ENCODE measurements at regions not wholly inside any gene's neighbourhood (a gene's known extent, or its start where the extent isn't known, plus 50 kb on each side); places are given as distances from the start of the nearest gene placed in this dataset.
A peak's percentile ranks its signal among the peaks of the same experiment; 100 is the strongest.
"Not testable (repeated sequence)": the region's sequence is repeated elsewhere in the genome, so short reads cannot be mapped to it uniquely, and the experiment has no call there.

DNA sequence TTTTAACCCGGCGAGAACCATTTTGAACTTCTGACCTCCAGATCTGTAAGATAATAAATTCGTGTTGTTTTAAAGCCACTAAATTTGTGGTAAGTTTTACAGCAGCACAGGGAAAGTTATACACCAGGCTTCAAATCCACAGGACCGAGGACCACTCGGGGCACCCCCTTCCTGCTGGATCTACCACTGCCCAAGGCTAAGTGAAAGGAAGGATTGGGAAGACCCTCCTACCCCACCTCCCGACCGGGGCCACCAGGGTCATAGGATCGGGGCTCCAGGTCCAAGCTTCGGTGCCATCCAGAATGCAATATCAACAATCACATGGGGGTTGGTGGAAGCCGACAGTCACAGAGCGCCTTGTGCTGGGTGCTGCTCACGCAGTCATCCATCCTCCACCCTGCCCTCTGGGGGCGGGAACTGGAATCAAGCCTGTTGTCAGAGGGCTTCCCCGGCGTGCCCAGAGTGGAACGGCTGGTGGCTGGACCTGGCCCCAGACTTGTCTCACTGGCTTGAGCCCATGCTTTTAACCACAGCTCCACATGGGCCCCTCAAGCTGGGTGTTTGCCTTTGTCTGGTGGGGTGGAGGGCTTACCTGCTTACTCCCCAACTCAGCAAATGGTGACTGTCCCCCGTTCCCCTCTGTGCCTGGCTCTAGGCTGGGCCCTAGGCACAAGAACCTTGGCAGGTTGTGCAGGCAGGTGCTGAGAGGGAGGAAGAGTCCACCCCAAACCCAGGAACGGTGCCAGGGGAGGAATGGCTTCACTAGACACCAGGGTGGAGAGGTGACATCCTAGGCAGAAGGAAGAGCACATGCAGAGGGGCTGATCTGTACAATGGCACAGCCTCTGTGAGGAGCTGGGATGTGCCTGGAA lies 180.3 kb upstream of the RTL1 start:
- ATAC-seq (no peak), DNase-seq (peak in 1 of 10 donors; percentile 59)
- no peaks in the 10 kb centered on the region for H3K36me3 Mint-ChIP-seq
- H3K4me3 Mint-ChIP-seq = no peak overlapping the region
- H3K27ac Mint-ChIP-seq = no peak overlapping the region
- H3K4me1 Mint-ChIP-seq = peaks cover 0 to 2% (median 0%) of the 10 kb centered on the region in 4 donors
- POLR2A ChIA-PET = interaction anchor here (0.7 kb wide), 1 partner anchor 384 kb away, joined by 3 read pairs; no protein-coding TSS in a partner anchor
- peaks cover 0 to 9% (median 4%) of the 10 kb centered on the region in 9 donors for H3K9me3 Mint-ChIP-seq
- H3K27me3 Mint-ChIP-seq = peaks cover 17 to 40% (median 25%) of the 10 kb centered on the region in 5 donors

DNA sequence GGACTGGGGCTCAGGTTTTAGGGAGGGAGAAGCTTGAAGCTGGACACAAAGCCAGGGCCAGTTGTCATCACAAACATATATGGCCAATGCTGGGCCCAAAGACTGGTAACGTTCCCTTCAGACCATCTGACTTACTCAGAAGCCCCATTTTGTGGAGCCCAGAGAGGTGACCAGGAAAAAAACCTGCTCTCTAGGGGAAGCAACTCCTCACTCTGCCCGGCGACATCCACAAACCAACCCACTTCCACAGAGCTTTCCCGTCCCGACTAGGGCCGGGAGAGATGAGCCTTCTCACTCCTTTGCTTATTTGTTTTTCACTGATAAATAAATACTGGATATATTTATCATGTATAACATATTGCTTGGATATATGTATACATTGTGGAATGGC lies 180.9 kb upstream of the RTL1 start:
- POLR2A ChIA-PET = interaction anchor here (0.7 kb wide), 1 partner anchor 383 kb away, joined by 3 read pairs; no protein-coding TSS in a partner anchor
- Mint-ChIP-seq H3K27ac (no peak overlapping the region), H3K4me1 (peaks cover 0 to 1% (median 0%) of the 10 kb centered on the region in 4 donors), H3K27me3 (peaks cover 15 to 34% (median 21%) of the 10 kb centered on the region in 5 donors), H3K9me3 (peaks cover 0 to 9% (median 4%) of the 10 kb centered on the region in 9 donors), H3K36me3 (no peaks in the 10 kb centered on the region), H3K4me3 (no peak overlapping the region)
- ATAC-seq (no peak), DNase-seq (peak in 1 of 10 donors; percentile 55)

DNA sequence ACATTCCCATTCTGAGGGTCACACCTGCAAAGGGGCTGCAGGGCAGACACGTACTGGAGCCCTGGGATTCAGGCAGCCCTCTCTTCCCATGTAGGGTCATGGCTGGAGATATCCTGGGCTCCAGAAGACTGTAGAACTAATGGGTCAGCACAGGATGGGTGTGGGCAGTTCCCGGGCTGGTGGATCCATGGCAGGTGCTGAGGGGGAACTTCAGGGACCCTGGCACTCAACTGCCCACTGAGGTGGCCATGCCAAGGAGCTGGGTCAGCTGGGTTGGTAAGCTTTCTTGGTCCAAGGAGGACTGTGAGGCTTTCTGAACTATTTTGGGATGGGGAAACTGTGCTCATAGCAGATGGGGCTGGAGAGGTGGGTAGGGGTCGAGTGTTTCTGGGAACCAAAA lies 183.4 kb upstream of the RTL1 start:
- no peak overlapping the region for H3K4me3 Mint-ChIP-seq
- H3K36me3 Mint-ChIP-seq = no peaks in the 10 kb centered on the region
- peak overlapping the region in 1 of 10 donors; percentile 72 for H3K27ac Mint-ChIP-seq
- no peak for DNase-seq
- H3K27me3 Mint-ChIP-seq = peaks cover 5 to 30% (median 10%) of the 10 kb centered on the region in 5 donors
- H3K4me1 Mint-ChIP-seq = no peaks in the 10 kb centered on the region
- H3K9me3 Mint-ChIP-seq = peaks cover 0 to 9% (median 4%) of the 10 kb centered on the region in 9 donors
- POLR2A ChIA-PET = no interaction called here
- ATAC-seq = no peak

DNA sequence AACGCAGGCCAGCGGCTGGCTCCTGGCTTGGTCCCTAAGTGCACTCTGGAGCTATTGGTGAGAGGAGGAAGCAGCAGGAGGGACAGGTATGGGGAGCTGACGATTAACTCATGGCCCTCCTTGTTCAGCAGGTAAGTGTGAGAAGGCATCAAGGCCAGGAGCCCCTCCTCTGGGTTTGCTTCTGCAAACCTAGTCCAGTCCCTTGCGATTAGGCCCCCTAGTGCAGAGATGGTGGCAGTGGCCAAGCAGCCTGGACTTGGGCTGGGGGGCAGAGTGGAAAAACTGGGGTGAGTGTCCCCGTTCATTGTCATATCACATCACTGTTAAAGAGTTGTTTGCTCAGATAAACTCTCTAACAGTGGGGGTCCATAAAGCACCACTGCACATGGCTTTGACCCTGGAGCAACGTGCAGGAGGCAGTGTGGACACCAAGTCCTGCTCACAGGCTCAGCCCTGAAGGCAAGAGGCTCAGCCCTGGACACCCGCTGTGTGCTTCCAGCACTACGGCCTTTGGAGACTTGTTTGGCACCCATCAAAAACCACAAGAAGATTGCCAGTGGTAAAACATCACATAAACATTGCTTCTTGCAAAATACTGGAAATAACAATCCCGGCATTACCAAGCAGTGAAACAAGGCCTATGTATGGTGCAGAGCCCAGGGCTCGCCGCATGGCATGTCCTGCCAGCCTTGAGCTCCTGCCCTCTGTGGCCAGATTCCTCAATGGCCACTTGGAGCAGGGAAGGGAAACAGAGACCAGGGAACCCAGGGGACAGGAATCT lies 184.3 kb upstream of the RTL1 start:
- no peaks in the 10 kb centered on the region for H3K4me1 Mint-ChIP-seq
- DNase-seq (peak in 1 of 10 donors; percentile 30), ATAC-seq (no peak)
- H3K27me3 Mint-ChIP-seq = peaks cover 5 to 30% (median 10%) of the 10 kb centered on the region in 5 donors
- H3K36me3 Mint-ChIP-seq = no peaks in the 10 kb centered on the region
- no peak overlapping the region for H3K27ac Mint-ChIP-seq
- H3K9me3 Mint-ChIP-seq = peaks cover 0 to 9% (median 4%) of the 10 kb centered on the region in 9 donors
- no peak overlapping the region for H3K4me3 Mint-ChIP-seq
- POLR2A ChIA-PET = interaction anchor here (0.6 kb wide), 1 partner anchor 12 kb away, joined by 3 read pairs; no protein-coding TSS in a partner anchor

DNA sequence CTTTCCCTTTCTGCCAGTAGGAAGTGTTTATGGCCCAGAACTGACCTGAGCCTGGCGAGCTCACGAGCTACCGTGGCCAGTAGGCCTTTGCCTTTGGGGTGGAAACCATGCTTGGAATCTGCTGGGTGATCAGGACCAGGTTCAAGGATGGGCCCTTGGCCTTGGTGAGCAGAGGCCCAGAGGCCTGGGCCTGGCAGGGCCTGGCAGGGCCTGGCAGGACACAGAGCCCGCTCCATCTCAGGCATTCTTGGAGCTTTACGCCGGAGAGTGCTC lies 184.8 kb upstream of the RTL1 start:
- peaks cover 0 to 9% (median 4%) of the 10 kb centered on the region in 9 donors for H3K9me3 Mint-ChIP-seq
- POLR2A ChIA-PET = no interaction called here
- H3K27me3 Mint-ChIP-seq = peaks cover 3 to 30% (median 10%) of the 10 kb centered on the region in 5 donors
- ATAC-seq = no peak
- no peak overlapping the region for H3K4me3 Mint-ChIP-seq
- no peak overlapping the region for H3K27ac Mint-ChIP-seq
- no peaks in the 10 kb centered on the region for H3K4me1 Mint-ChIP-seq
- H3K36me3 Mint-ChIP-seq = no peaks in the 10 kb centered on the region
- peak in 1 of 10 donors; percentile 16 for DNase-seq

DNA sequence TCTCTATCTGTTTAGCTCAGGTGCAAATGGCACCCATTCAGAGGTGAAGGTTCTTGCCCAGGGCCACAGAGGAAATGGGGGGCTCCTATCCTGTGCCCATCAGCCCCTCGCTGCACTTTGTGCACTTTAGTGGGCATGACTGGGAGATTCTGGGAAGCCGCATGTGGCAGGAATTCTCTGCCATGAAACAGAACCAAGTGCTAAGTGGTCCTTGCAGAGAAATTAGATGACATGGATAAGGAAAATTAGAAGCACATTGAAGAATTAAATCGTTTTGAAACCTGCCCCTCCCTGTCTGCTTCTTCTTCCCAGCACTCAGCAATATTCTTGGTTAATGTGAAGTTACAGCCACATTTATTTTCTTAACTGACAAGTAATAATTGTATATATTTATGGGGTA lies 185.2 kb upstream of the RTL1 start:
- Mint-ChIP-seq H3K9me3 (peaks cover 0 to 9% (median 4%) of the 10 kb centered on the region in 9 donors), H3K36me3 (no peaks in the 10 kb centered on the region), H3K4me1 (no peaks in the 10 kb centered on the region), H3K27ac (no peak overlapping the region), H3K4me3 (no peak overlapping the region), H3K27me3 (peaks cover 3 to 30% (median 10%) of the 10 kb centered on the region in 5 donors)
- DNase-seq (peak in 1 of 10 donors; percentile 3), ATAC-seq (no peak)
- POLR2A ChIA-PET = no interaction called here

DNA sequence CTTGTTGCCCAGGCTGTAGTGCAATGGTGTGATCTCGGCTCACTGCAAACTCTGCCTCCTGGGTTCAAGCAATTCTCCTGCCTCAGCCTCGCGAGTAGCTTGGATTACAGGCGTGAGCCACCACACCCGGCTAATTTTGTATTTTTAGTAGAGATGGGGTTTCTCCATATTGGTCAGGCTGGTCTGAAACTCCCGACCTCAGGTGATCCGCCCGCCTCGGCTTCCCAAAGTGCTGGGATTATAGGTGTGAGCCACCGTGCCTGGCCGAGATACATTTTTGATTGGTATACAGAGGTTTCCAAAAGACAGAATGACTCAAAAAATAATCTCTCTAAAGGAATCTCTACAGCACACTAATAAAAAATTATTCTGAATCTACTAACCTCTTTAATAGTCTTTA lies 187.0 kb upstream of the RTL1 start:
- DNase-seq, H3K36me3 Mint-ChIP-seq: not testable (repeated sequence)
- peaks cover 3 to 30% (median 10%) of the 10 kb centered on the region in 5 donors for H3K27me3 Mint-ChIP-seq

DNA sequence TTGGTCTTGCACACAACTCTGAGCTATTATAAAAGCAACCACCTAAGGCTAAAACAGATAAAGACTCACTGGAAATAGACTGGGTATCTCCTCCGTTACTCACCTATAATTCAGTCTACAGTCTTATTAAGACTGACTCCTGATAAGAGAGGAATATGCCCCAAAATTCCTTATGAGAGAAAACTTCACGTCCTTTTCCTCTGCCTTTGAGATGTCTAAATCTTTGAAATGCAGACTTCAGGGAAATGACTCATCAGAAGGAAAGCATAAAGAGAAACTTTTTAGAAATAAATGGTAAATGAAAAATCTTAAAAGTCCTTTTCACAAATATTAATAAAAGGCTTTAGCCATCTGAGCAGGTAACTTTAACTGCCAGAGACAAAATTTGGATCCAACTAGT lies 187.5 kb upstream of the RTL1 start:
- no peak for ATAC-seq
- peaks cover 4 to 25% (median 9%) of the 10 kb centered on the region in 5 donors for H3K27me3 Mint-ChIP-seq
- no peaks in the 10 kb centered on the region for H3K36me3 Mint-ChIP-seq
- no peak for DNase-seq
- POLR2A ChIA-PET = no interaction called here
- H3K4me1 Mint-ChIP-seq = no peaks in the 10 kb centered on the region
- no peak overlapping the region for H3K4me3 Mint-ChIP-seq
- H3K9me3 Mint-ChIP-seq = peaks cover 0 to 9% (median 4%) of the 10 kb centered on the region in 9 donors
- no peak overlapping the region for H3K27ac Mint-ChIP-seq

More for the DNA sequence above, 187.0 kb upstream of the RTL1 start:
- H3K4me3 Mint-ChIP-seq, H3K4me1 Mint-ChIP-seq, ATAC-seq, POLR2A ChIA-PET, H3K9me3 Mint-ChIP-seq, H3K27ac Mint-ChIP-seq: not testable (repeated sequence)

DNA sequence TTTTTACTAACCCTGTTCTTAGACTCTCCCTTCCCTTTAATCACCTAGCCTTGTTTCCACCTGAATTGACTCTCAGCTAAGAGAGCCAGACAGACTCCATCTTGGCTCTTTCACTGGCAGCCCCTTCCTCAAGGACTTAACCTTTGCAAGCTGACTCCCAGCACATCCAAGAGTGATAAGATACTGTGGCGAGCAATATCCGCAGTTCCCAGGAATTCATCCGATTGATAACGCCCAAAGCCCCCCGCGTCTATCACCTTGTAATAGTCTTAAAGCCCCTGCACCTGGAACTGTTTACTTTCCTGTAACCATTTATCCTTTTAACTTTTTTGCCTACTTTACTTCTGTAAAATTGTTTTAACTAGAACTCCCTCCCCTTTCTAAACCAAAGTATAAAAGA lies 191.4 kb upstream of the RTL1 start:
- H3K9me3 Mint-ChIP-seq, POLR2A ChIA-PET, DNase-seq, H3K36me3 Mint-ChIP-seq, ATAC-seq, H3K27ac Mint-ChIP-seq, H3K4me3 Mint-ChIP-seq, H3K4me1 Mint-ChIP-seq: not testable (repeated sequence)
- peaks cover 4 to 19% (median 14%) of the 10 kb centered on the region in 5 donors for H3K27me3 Mint-ChIP-seq

DNA sequence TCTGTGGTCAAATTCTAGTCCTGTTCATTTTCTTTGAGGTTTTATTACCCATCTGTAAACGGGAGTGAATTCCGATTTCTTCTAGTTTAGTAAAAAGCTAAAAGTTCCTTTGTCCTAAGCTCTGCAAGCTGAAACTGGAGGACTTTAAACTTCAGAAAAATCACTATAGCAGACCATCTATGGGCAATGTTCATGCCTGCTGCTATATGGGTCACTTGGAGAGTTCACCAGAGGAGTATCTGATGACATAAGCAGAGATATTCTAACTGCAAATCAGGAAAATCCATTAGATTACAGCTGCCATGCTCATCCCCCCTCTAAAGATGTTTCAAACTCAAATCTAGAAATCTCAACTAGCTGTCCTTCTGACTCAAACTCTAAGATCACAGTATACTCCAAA lies 193.0 kb upstream of the RTL1 start:
- Mint-ChIP-seq H3K27ac (no peak overlapping the region), H3K27me3 (peaks cover 0 to 17% (median 11%) of the 10 kb centered on the region in 5 donors), H3K9me3 (peaks cover 0 to 8% (median 3%) of the 10 kb centered on the region in 9 donors), H3K4me3 (no peak overlapping the region), H3K36me3 (no peaks in the 10 kb centered on the region), H3K4me1 (no peaks in the 10 kb centered on the region)
- DNase-seq (no peak), ATAC-seq (no peak)
- POLR2A ChIA-PET = no interaction called here

DNA sequence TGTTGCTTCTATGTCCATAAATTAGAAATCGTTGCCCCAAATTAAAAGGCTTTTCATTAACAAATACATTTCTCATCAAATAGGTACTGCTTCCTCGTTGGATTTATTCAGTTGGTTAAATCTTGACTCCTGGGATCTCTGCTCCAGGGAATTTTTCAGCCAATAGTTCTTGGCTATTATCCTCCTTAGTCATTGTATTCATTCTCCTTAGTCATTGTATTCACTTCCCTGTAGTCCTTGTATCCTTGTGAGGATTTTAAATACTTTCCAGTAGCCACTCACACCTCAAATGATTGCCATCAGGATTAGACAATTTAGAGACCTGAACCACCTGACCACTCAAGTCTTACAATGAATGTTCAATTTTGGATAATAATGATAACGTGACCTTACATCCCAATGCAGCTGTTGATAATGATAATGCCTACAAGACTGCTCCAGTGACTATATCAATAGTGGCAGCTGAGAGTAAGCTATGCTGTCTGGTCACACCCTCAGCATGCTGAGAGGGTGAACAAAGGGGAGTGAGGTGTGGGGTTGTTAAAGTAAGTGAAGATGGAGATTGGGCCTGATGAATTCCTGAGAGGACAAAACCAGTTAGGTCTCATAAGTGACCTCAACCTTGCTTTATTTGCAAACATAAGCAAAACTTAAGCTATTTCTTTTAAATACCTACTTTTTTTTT lies 193.7 kb upstream of the RTL1 start:
- Mint-ChIP-seq H3K9me3 (peaks cover 0 to 8% (median 3%) of the 10 kb centered on the region in 9 donors), H3K4me3 (no peak overlapping the region), H3K27me3 (peaks cover 0 to 17% (median 11%) of the 10 kb centered on the region in 5 donors), H3K36me3 (no peaks in the 10 kb centered on the region), H3K27ac (no peak overlapping the region), H3K4me1 (no peaks in the 10 kb centered on the region)
- DNase-seq (no peak), ATAC-seq (no peak)
- POLR2A ChIA-PET = no interaction called here

DNA sequence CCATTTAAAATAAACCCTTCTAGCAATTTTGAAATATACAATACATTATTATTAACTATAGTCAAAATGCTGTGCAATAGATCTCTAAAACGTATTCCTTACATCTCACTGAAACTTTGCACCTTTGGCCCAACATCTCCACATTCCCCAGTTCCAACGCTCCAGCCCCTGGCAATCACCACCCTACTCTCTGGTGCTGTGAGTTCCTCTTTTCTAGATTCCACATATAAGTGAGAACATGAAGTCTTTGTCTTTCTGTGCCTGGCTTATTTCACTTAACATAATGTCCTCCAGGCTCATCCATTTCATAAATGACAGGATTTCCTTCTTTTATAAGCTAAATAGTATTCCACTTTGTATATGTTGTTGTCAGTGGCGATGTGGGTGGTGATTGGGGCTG lies 194.7 kb upstream of the RTL1 start:
- peaks cover 0 to 17% (median 11%) of the 10 kb centered on the region in 5 donors for H3K27me3 Mint-ChIP-seq
- no peaks in the 10 kb centered on the region for H3K36me3 Mint-ChIP-seq
- POLR2A ChIA-PET = no interaction called here
- no peak overlapping the region for H3K4me3 Mint-ChIP-seq
- ATAC-seq = no peak
- no peak overlapping the region for H3K27ac Mint-ChIP-seq
- DNase-seq = no peak
- no peaks in the 10 kb centered on the region for H3K4me1 Mint-ChIP-seq
- peaks cover 0 to 8% (median 3%) of the 10 kb centered on the region in 9 donors for H3K9me3 Mint-ChIP-seq

Data from naive thymus-derived CD8-positive, alpha-beta T cell (primary cell).